ENCODE measurements at regions not wholly inside any gene's neighbourhood (a gene's known extent, or its start where the extent isn't known, plus 50 kb on each side); places are given as distances from the start of the nearest gene placed in this dataset.

- TF ChIP-seq CTCF (IDR thresholded peaks at IDR 0.05) (no peak), POLR2A (IDR thresholded peaks at IDR 0.05) (no peak), POLR2AphosphoS5 (IDR thresholded peaks at IDR 0.05) (no peak)
Observed at GRCh38 chr5:174481737-174482136, 242.6 kb upstream of the MSX2 start.

Data from suprapubic skin (tissue), 4 donors.